ENCODE measurements at regions not wholly inside any gene's neighbourhood (a gene's known extent, or its start where the extent isn't known, plus 50 kb on each side); places are given as distances from the start of the nearest gene placed in this dataset.

DNA sequence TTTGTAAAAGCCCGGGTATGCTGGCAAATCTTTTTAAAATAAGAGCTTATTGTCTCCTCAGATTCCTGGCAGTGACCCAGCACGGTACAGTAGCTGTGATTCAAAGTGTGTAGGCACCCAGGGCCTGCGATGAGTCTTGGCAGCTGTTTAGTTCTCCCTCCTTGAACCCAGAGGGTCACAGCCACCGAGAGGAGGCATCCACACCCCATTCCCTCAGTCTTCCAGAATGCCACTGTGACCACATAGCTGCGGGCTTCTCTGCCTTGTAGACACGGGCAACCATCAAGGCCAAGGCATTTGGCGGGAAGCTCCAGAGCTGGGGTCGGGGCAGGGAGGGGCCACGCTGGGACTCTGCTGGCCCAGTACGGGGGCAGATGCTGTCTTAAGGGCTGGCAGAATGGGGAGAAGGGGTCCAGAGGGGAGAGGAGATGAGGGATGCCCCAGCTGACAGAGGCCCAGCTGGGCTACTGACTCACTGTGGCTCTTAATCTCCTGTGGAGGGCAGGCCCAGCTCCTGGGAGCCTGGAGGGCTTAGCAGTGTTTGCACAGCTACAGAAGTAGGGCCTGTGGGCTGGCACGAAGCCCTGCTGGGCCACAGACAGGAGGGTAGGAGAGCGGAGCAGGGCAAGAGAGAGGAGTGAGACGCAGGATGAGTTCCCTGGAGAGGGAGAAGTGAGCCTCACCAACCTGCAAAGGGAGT, 68.8 kb upstream of the DLG1 start:
- Histone ChIP-seq H3K27ac (ENCODE audit: low read length) (no peak overlapping the region), H3K4me3 (ENCODE audit: low read depth in 2 of 2, low read length in 2 of 2) (no peak overlapping the region), H3K9me3 (ENCODE audit: control insufficient read depth, insufficient read depth, low read depth, low read length) (no peaks in the 10 kb centered on the region), H3K4me1 (ENCODE audit: control insufficient read depth, insufficient read depth, low read length) (no peaks in the 10 kb centered on the region), H3K36me3 (ENCODE audit: control insufficient read depth, insufficient read depth, low read length) (no peaks in the 10 kb centered on the region), H3K27me3 (ENCODE audit: control insufficient read depth, insufficient read depth, low read length) (peaks cover 8% of the 10 kb centered on the region)
- no TSS peak for BruUV-seq (replicated peaks)
- ATAC-seq (peak; percentile 77; the same call in 1 of the 2 replicates), DNase-seq (ENCODE audit: low read depth, low spot score) (no peak)
- CTCF ChIA-PET, result no interaction called here
- intact Hi-C loops (cut with micrococcal nuclease; ENCODE audit: unreplicated experiment) (no loop called here), in situ Hi-C loops (cut with HindIII; ENCODE audit: low pct_unique_long_range_greater_than_20kb, low sequenced_read_pairs) (no loop called here)
- TF ChIP-seq SIN3A (IDR thresholded peaks at IDR 0.05; ENCODE audit: borderline replicate concordance, insufficient read depth, low read depth, low read length) (no peak), TCF7L2 (IDR thresholded peaks at IDR 0.05; ENCODE audit: low read depth, low read length) (no peak), POLR2AphosphoS5 (IDR thresholded peaks at IDR 0.05; ENCODE audit: low read depth, low read length) (no peak)
- TF ChIP-seq, protein P1, sequence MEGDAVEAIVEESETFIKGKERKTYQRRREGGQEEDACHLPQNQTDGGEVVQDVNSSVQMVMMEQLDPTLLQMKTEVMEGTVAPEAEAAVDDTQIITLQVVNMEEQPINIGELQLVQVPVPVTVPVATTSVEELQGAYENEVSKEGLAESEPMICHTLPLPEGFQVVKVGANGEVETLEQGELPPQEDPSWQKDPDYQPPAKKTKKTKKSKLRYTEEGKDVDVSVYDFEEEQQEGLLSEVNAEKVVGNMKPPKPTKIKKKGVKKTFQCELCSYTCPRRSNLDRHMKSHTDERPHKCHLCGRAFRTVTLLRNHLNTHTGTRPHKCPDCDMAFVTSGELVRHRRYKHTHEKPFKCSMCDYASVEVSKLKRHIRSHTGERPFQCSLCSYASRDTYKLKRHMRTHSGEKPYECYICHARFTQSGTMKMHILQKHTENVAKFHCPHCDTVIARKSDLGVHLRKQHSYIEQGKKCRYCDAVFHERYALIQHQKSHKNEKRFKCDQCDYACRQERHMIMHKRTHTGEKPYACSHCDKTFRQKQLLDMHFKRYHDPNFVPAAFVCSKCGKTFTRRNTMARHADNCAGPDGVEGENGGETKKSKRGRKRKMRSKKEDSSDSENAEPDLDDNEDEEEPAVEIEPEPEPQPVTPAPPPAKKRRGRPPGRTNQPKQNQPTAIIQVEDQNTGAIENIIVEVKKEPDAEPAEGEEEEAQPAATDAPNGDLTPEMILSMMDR (IDR thresholded peaks at IDR 0.05), result no peak
- TF ChIP-seq, protein P2, sequence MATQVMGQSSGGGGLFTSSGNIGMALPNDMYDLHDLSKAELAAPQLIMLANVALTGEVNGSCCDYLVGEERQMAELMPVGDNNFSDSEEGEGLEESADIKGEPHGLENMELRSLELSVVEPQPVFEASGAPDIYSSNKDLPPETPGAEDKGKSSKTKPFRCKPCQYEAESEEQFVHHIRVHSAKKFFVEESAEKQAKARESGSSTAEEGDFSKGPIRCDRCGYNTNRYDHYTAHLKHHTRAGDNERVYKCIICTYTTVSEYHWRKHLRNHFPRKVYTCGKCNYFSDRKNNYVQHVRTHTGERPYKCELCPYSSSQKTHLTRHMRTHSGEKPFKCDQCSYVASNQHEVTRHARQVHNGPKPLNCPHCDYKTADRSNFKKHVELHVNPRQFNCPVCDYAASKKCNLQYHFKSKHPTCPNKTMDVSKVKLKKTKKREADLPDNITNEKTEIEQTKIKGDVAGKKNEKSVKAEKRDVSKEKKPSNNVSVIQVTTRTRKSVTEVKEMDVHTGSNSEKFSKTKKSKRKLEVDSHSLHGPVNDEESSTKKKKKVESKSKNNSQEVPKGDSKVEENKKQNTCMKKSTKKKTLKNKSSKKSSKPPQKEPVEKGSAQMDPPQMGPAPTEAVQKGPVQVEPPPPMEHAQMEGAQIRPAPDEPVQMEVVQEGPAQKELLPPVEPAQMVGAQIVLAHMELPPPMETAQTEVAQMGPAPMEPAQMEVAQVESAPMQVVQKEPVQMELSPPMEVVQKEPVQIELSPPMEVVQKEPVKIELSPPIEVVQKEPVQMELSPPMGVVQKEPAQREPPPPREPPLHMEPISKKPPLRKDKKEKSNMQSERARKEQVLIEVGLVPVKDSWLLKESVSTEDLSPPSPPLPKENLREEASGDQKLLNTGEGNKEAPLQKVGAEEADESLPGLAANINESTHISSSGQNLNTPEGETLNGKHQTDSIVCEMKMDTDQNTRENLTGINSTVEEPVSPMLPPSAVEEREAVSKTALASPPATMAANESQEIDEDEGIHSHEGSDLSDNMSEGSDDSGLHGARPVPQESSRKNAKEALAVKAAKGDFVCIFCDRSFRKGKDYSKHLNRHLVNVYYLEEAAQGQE (IDR thresholded peaks at IDR 0.05; ENCODE audit: insufficient read depth in 1 of 2, low read depth in 2 of 2, low read length in 1 of 2), result no peak
- POLR2A ChIA-PET, result no interaction called here

DNA sequence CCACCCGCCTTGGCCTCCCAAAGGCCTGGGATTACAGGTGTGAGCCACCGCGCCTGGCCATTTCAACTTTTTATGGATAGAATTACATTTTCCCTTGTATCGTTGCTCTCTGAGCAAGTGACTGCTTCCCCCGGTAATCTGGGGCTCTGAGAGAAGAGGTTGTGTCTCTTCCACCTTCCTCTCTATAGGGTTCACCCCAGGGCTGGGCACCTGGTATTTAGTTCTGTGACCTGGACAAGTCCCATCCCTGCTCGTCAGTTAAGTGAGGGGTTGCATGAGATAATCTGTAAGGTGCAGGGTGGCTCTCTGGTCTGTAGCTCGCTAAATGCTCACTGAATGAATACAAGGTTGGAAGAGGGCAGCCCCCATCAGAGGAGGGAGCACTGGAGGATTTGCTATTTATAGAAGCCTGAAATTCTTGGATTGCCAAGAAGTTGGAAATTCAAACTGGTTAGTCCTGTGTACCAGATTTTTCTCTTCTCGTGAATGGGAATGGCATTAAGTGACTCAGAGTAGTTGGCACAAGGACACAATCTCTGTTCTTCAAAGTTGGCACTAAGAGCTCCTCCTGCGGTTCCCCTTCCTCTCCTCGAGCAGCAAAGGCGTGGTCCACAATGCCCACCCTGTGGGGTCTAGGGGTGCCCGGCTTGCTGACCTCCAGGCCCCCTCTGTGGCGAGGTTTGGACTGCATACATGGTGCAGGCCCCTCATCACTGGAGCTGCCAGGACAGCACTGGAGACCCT, 68.1 kb upstream of the DLG1 start:
- in situ Hi-C loops (cut with HindIII; ENCODE audit: low pct_unique_long_range_greater_than_20kb, low sequenced_read_pairs), result no loop called here
- POLR2A ChIA-PET, result no interaction called here

More for the DNA sequence above, 68.1 kb upstream of the DLG1 start:
- no peak for ATAC-seq
- Histone ChIP-seq H3K4me1 (ENCODE audit: control insufficient read depth, insufficient read depth, low read length) (no peaks in the 10 kb centered on the region), H3K36me3 (ENCODE audit: control insufficient read depth, insufficient read depth, low read length) (no peaks in the 10 kb centered on the region), H3K4me3 (ENCODE audit: low read depth in 2 of 2, low read length in 2 of 2) (no peak overlapping the region), H3K9me3 (ENCODE audit: control insufficient read depth, insufficient read depth, low read depth, low read length) (no peaks in the 10 kb centered on the region), H3K27ac (ENCODE audit: low read length) (no peak overlapping the region), H3K27me3 (ENCODE audit: control insufficient read depth, insufficient read depth, low read length) (0 out of 2 replicates have a peak, but pooled peaks cover 1% of the 10 kb centered on the region)
- no peak for DNase-seq (ENCODE audit: low read depth, low spot score)
- intact Hi-C loops (cut with micrococcal nuclease; ENCODE audit: unreplicated experiment), result no loop called here
- CTCF ChIA-PET, result no interaction called here
- no TSS peak for BruUV-seq (replicated peaks)
- TF ChIP-seq, protein P1 (IDR thresholded peaks at IDR 0.05), result no peak
- TF ChIP-seq POLR2AphosphoS5 (IDR thresholded peaks at IDR 0.05; ENCODE audit: low read depth, low read length) (no peak), SIN3A (IDR thresholded peaks at IDR 0.05; ENCODE audit: borderline replicate concordance, insufficient read depth, low read depth, low read length) (no peak), TCF7L2 (IDR thresholded peaks at IDR 0.05; ENCODE audit: low read depth, low read length) (no peak)
- TF ChIP-seq, protein P2 (IDR thresholded peaks at IDR 0.05; ENCODE audit: insufficient read depth in 1 of 2, low read depth in 2 of 2, low read length in 1 of 2), result no peak

Measured in Panc1 (cell line).